A172 (cell line): ENCODE measurements at regions not wholly inside any gene's neighbourhood (a gene's known extent, or its start where the extent isn't known, plus 50 kb on each side); places are given as distances from the start of the nearest gene placed in this dataset.
"Not testable (repeated sequence)": the region's sequence is repeated elsewhere in the genome, so short reads cannot be mapped to it uniquely, and the experiment has no call there.

Source experiments
- DNase-seq: peaks from one replicate; pipeline ENCODE4 v3.0.0-alpha.2; 2015; ENCODE audit warnings: low spot score

DNA sequence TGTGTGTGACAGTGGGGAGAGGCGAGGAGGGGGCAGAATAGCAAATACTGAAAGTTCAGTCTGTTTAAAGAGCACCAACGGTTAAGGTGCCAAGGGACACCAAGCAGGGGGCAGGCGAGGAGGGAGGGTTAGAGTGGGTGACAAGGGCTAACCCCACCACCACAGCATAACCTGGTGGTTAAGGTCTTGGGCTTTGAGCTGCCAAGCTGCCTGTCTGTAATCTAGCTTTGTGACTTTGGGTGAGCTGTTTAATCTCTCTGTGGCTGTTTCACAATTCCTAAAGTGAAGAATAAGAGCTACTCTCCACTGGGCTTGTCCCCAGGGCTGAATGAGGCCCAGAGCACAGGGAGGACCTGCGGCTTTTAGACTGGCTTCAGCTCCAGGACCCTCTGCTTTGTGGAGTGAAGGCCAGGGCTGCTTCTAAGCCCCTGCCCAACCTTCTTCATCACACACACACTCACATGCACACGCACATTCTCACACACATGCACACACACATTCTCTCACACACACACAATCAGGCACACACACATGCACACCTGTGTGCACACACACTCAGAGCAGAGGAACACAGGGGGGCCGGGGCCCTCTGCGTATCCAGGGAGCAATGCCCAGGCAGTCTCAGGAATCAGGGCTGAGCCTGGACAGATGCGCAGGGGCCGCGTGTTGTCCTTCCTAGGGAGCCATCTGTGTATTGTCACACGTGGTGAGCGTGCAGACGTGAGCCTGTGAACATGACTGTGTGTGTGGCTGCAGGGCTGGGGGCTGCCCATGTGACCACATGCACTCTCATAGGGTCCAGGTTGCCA lies 101.6 kb upstream of the TARDBP start:
- DNase-seq, result no peak

DNA sequence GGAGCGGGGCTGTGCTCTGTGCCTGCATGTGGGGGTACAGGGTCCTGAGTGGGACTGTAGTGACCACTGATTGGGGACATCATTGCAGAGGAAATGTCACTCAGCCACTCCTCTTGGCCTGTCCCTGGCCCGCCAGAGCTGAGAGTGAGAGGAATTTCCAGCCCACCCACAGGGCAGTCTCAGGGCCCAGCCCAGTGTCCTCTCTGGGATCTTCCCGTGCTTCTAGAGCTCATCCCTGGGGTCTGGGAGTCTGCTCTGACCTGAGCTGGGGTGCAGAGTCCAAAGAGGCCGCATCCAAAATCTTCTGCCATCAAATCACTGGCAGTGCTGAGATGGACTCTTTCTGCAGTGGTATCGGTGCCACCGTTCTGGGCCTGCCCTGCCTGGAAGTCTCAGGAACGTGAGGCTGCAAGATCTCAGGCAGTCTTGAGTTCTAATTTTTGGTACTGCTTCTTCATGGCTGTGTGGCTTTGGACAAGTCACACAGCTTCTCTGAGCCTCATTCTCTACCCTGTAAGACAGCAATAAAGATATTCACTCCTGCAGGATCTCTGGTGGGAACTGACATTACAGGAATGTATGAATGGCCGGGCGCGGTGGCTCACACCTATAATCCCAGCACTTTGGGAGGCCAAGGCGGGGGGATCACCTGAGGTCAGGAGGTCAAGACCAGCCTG lies 100.8 kb upstream of the TARDBP start:
- DNase-seq, result no peak

GRCh38 chr1:10912441-10912840 lies 100.0 kb upstream of the TARDBP start:
- DNase-seq, result no peak

DNA sequence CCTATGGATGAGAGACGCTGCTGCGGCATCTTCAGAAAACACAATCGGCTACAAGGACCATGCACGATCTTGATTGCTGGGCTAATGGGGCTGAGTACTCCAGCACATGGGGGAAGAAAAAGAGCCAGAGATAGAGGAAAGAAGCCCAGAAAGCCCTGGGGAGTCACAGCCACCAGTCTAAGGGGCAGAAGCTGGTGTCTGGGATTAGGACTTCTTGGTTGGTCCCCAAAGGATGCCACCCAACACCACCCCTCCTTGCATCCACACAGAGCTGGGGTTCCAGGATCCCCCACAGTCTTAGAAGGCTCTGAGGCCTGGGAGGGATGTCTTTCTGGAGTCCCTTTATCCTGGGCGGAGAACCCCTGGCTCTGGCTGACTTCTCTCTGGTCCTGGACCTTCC lies 98.4 kb upstream of the TARDBP start:
- DNase-seq, result no peak

DNA sequence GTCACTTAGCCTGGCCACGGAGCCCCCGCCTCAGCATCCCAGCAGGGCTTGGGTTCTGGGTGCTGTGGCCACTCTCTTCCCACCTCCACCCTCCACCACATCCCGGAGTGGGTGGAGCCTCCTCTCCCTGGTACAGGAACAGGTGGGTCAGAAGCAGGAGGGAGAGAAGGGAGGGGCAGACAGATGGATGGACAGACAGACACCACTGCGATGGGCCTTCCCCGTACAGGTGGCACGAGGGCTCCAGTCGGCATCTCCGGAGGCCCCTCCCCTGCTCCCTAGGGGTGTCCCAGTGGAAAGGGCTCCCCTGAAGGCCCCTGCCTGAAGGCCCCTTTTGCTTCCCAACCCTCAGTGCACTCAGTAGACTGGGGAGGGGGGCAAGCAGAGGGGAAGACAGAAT lies 96.9 kb upstream of the TARDBP start:
- DNase-seq, result no peak

DNA sequence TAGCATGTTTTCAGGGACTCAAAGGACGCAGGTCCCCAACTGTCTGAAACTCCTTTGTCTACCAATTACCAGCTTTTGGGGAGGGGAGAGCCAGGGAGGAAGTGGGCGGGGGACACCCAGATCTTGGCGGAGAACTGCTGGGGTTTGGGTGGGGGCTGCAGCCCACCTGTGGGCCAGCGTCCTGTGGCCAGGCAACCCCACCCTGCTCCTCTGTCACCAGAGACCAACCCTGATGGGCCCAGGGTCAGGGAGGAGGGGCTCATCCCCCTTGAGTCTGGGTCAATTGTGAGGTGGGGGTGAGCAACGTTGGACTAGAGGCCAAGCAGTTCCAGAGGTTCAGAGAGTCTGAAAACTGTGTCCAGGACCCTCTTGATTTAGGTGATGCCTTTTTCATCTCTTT lies 96.1 kb upstream of the TARDBP start:
- DNase-seq, result no peak

- DNase-seq, result no peak
Measured at GRCh38 chr1:10916991-10917390, 95.5 kb upstream of the TARDBP start.

GRCh38 chr1:10917513-10918454 lies 94.7 kb upstream of the TARDBP start:
- DNase-seq, result no peak

- DNase-seq, result no peak
Measured at GRCh38 chr1:10918531-10918930, 93.9 kb upstream of the TARDBP start.

DNA sequence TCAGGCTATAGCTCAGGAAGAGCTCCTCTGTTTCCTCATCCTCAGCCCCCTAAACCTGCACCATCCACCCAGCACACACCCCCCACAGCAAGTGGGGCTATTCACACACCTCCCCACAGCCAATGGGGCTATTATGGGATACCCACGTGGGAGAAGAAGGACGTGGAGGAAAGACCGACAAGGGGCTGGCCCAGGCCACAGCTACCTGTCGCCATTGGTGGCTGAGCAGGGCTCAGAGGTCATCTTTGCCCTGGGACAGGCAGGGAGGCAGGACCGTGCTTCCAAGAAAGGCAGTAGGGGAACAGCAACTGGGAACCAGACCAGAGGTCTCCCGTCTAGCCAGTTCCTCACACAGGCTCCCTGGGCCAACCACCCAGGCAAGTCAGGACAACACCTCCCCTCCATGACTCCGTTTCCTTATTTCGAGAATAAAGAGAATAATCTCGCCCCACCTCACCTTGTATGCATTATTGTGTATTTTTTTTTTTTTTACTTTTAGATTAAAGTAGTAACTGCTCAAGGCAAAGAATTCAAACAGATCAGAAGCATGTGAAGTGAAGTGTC lies 92.3 kb upstream of the TARDBP start:
- no peak for DNase-seq

GRCh38 chr1:10922315-10923060 lies 90.0 kb upstream of the TARDBP start:
- not testable (repeated sequence) for DNase-seq

- no peak for DNase-seq
Measured at GRCh38 chr1:10924030-10924429, 88.4 kb upstream of the TARDBP start.

- DNase-seq, result no peak
Measured at GRCh38 chr1:10928654-10929053, 83.8 kb upstream of the TARDBP start.

DNA sequence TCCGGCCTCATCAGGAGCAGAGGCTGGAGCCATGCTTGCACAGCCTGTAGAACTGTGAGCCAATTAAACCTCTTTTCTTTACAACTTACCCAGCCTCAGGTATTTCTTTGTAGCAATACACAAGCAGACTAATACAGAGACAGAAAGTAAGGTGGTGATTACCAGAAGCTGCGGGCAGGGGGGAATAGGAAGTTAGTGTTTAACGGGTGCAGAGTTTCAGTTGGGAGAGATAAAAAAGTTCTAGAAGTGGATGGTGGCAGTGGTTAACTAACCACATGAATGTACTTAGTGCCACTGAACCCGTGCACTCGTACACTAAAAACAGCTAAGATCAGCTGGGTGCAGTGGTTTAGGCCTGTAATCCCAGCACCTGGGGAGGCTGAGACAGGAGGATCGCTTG lies 80.4 kb upstream of the TARDBP start:
- no peak for DNase-seq

DNA sequence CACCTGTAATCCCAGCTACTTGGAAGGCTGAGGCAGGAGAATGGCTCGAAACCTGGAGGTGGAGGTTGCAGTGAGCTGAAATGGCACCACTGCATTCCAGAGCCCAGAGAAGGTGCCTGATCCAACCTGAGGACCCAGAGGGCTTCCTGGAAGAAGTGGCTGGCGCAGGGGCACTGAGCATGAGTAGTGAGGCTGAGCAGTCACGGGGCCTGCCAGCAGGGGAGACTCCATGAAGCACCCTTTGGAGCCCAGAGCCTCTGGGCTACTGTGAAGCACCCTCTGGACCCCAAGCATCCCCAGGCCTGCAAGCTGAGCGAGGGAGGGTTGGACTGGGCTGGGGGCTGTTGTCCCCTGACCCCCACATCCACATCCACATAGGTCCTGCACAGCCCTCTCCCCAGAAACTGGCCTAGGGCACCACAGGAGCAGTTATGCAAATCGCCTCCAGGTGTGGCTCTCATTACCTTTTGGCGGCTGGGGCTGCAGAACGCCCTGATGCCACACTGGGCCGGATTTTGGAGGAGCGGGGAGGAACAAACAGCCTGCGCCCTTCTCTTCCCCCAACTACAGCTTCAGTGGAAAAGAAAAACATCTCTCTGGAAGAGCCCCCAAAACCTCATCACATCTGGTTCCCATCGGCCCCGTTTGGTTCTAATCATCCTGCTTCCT lies 78.2 kb upstream of the TARDBP start:
- no peak for DNase-seq

GRCh38 chr1:10935246-10935645 lies 77.2 kb upstream of the TARDBP start:
- no peak for DNase-seq

DNA sequence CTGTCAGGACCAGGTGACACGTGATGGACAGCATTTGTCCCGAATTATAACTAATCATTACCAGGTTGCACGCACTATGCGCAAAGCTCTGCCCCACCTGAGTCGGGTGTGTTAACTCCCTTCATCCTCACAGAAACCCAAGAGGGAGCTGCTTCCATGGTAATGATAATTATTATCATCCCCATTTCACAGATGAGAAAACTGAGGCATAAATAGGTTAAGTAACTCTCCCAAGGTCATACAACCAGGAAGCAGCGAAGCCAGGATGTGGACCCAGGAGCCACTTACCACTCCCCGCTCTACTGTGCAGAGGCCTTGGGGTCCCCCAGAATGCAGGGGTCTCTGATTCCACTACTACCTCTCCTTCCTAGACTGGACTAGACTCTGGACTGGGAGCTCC lies 76.7 kb upstream of the TARDBP start:
- no peak for DNase-seq

DNA sequence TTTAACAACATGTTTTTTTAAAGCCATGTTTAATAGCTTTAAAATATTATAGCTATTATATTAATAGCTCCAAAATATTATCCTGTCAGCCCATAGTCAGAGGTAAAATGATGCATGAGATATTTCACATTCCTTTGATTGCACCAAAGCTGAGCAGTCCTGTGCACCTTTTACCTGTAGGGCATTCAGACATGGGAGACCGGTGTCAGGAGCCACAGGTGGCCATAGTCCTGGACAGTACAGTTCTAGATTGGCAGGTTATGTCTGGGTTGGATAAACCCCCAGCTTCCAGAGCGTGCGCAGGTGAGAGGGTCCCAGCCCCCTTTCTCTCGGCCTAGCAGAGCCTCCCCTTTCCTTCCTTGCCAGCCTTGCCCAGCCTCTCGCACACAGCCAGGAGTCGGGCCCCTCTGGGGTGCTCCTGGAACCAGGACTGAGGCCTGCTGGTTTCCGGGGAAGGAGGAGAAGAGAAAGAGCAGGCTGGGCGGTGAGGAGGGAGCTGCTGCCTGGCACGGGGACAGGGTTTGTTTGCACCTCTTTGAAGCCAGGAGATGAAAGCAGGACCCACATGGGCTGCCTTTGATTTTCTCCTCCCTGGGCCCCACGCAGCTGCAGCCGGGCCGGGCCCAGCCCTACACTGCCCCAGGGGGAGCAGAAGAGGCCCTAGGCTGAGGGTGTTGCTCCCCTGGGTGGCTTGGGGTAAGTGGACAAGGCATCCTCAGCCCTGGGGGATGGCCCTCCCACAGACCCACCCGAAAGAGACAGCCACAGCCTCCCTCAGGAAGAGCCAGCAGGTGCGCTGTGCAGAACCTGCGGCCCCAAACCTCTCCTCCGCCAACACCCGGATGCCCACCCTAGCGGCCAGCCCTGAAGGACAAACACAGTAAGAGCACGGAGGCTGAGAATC lies 75.2 kb upstream of the TARDBP start:
- no peak for DNase-seq

DNA sequence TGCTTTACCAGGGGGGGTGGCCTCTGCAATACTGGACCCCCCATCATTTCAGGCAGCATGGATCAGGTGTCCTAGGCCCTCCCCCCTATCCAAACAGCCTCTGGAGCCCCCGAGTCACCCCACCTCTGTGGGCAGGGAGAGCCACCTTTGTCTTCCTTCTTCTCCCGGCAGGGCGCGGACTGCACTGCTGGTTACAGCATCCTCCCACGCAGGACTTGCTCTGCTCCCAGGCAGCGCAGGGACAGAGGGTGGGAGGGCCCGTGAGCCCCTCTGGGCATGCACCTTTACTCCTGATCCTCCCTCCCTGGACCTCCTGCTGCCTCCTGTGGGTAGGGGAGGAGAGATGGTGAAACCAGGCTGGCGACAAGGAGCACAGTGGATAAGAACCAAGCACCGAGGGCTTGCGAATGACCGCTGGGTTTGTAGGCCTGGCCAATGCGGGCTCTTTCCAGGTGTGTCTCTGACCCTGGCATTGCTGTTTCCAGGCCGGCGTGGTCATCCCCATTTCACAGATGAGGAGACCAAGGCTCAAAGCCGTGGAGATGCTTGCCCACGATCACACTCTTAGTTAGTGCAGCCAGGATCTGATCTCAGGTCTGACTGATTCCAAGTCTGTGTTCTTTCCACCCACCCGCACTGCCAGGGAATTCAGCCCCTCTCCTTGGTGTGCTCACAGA lies 73.6 kb upstream of the TARDBP start:
- no peak for DNase-seq
